ENCODE measurements at regions not wholly inside any gene's neighbourhood (a gene's known extent, or its start where the extent isn't known, plus 50 kb on each side); places are given as distances from the start of the nearest gene placed in this dataset.

DNA sequence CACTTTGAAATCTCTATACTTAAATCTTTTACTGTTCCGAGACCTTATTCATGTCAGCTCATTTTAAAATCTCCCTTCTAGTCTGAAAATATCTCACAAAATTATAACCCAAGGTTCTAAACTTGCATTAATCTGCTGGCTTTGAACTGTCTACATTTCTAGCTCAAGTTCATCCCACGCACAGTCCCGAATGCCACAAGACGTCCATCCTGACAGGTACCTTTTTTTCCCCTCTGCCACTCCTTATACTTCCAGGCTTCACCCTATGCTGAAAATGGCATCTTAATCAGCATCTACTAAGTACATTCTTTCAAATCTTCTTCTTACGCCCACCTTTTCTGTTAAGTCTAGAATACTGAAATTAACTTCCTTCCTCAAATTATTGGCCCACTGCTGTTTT is 259.2 kb upstream of the GALNTL6 start:
- TF ChIP-seq, protein P1, sequence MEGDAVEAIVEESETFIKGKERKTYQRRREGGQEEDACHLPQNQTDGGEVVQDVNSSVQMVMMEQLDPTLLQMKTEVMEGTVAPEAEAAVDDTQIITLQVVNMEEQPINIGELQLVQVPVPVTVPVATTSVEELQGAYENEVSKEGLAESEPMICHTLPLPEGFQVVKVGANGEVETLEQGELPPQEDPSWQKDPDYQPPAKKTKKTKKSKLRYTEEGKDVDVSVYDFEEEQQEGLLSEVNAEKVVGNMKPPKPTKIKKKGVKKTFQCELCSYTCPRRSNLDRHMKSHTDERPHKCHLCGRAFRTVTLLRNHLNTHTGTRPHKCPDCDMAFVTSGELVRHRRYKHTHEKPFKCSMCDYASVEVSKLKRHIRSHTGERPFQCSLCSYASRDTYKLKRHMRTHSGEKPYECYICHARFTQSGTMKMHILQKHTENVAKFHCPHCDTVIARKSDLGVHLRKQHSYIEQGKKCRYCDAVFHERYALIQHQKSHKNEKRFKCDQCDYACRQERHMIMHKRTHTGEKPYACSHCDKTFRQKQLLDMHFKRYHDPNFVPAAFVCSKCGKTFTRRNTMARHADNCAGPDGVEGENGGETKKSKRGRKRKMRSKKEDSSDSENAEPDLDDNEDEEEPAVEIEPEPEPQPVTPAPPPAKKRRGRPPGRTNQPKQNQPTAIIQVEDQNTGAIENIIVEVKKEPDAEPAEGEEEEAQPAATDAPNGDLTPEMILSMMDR (IDR thresholded peaks at IDR 0.05 in 4 of 5, conservative IDR thresholded peaks at IDR 0.05 in 1 of 5): no peak
- no peak for TF ChIP-seq POLR2A (IDR thresholded peaks at IDR 0.05)

Data from gastrocnemius medialis (tissue), 4 donors.